H1 (cell line): ENCODE measurements at regions not wholly inside any gene's neighbourhood (a gene's known extent, or its start where the extent isn't known, plus 50 kb on each side); places are given as distances from the start of the nearest gene placed in this dataset.

ENCODE experiments used
- CTCF ChIA-PET: fragments of 300-600 bp; sonication (Branson Sonifier 250); formaldehyde crosslinking; loops from one replicate; lab custom pipeline; 2021; ENCODE audit not compliant: partially characterized antibody; lab: Charles Lee
- POLR2A ChIA-PET: fragments of 300-600 bp; sonication (Branson Sonifier 250); formaldehyde crosslinking; loops from one replicate; lab custom pipeline; 2021; ENCODE audit warnings: inconsistent platforms; ENCODE audit not compliant: partially characterized antibody; lab: Charles Lee
- DNase-seq, 2 experiments: peaks; one replicate each; pipeline versions ENCODE4 v3.0.0 to v3.0.0-alpha.2; 2010 to 2022; ENCODE audit warnings: low spot score in 2 of 2, low read depth in 1 of 2, mixed read lengths in 1 of 2
- FAIRE-seq: peaks from 2 replicates; lab custom pipeline; 2011; peaks lifted over from hg19 to GRCh38; lab: Jason Lieb, UNC
- H2AFZ ChIP-seq: 2 replicates; pipeline ENCODE4 v1.8.1; 2012; ENCODE audit warnings: low read length, inconsistent platforms
- H2AK5ac ChIP-seq: 2 replicates; pipeline ENCODE4 v1.6.1; 2013; ENCODE audit warnings: low read depth, low read length
- H2BK120ac ChIP-seq: replicated peaks from 2 replicates; pipeline ENCODE3; 2013; ENCODE audit warnings: low read depth, low read length, inconsistent platforms
- H2BK12ac ChIP-seq: 2 replicates; pipeline ENCODE4 v1.6.1; 2013; ENCODE audit warnings: low read depth, low read length
- H2BK15ac ChIP-seq: 2 replicates; pipeline ENCODE4 v1.6.1; 2013; ENCODE audit warnings: low read length
- H2BK20ac ChIP-seq: 2 replicates; pipeline ENCODE4 v1.6.1; 2013; ENCODE audit warnings: low read length
- H2BK5ac ChIP-seq: 2 replicates; pipeline ENCODE4 v1.6.1; 2013; ENCODE audit warnings: low read depth, low read length
- H3K14ac ChIP-seq: 2 replicates; pipeline ENCODE4 v1.6.1; 2013; ENCODE audit warnings: inconsistent platforms; ENCODE audit not compliant: insufficient read length
- H3K18ac ChIP-seq: 2 replicates; pipeline ENCODE4 v1.6.1; 2013; ENCODE audit warnings: low read length; ENCODE audit errors: extremely low read depth
- H3K23ac ChIP-seq: 2 replicates; pipeline ENCODE4 v1.6.1; 2013; ENCODE audit warnings: inconsistent platforms; ENCODE audit not compliant: insufficient read length
- H3K23me2 ChIP-seq: 2 replicates; pipeline ENCODE4 v1.6.1; 2013; ENCODE audit warnings: low read depth, low read length
- H3K27ac ChIP-seq: 2 replicates; pipeline ENCODE4 v1.6.1; 2011; ENCODE audit warnings: low read depth, low read length, inconsistent platforms
- H3K27me3 ChIP-seq, 4 experiments: replicated peaks in 1 of 4; 1 replicate in 1 of 4; 2 replicates in 3 of 4; pipeline versions ENCODE4 v1.6.1 to v1.8.1; 2011 to 2013; ENCODE audit warnings: low read length in 3 of 4, mild to moderate bottlenecking in 3 of 4, inconsistent platforms in 2 of 4, mixed read lengths in 2 of 4, moderate library complexity in 1 of 4; ENCODE audit not compliant: control insufficient read depth in 3 of 4, insufficient read depth in 3 of 4; ENCODE audit errors: extremely low read depth in 1 of 4
- H3K36me3 ChIP-seq, 4 experiments: 2 replicates each; pipeline versions ENCODE4 v1.6.1 to v1.8.1; 2011 to 2013; ENCODE audit warnings: mild to moderate bottlenecking in 4 of 4, low read length in 3 of 4, moderate library complexity in 2 of 4, control low read depth in 1 of 4, inconsistent platforms in 1 of 4; ENCODE audit not compliant: insufficient read depth in 4 of 4, control insufficient read depth in 2 of 4
- H3K4ac ChIP-seq: replicated peaks from 2 replicates; pipeline ENCODE3; 2013; ENCODE audit warnings: low read length, low read depth, mixed read lengths, inconsistent platforms; ENCODE audit not compliant: insufficient read length
- H3K4me1 ChIP-seq, 4 experiments: replicated peaks in 1 of 4; 1 replicate in 1 of 4; 2 replicates in 3 of 4; pipeline versions ENCODE4 v1.6.1 to v1.8.1; 2011 to 2013; ENCODE audit warnings: low read length in 3 of 4, inconsistent platforms in 2 of 4, mixed read lengths in 1 of 4; ENCODE audit not compliant: insufficient read depth in 4 of 4, control insufficient read depth in 3 of 4
- H3K4me2 ChIP-seq, 2 experiments: 2 replicates each; pipeline versions ENCODE4 v1.6.1 to v1.8.1; 2011 to 2013; ENCODE audit warnings: low read depth in 2 of 2, low read length in 2 of 2, control low read depth in 1 of 2, inconsistent platforms in 1 of 2, mild to moderate bottlenecking in 1 of 2; ENCODE audit not compliant: insufficient read depth in 1 of 2
- H3K4me3 ChIP-seq, 4 experiments: fragments of 200-600, 300-600 bp in 1 of 4; sonication (generic), shearing (Covaris generic), sonication (Bioruptor Twin) in 1 of 4; 2 replicates each; pipeline versions ENCODE4 v1.5.1 to v1.8.1; 2011 to 2016; ENCODE audit warnings: low read length in 4 of 4, low read depth in 3 of 4, control low read depth in 2 of 4, inconsistent platforms in 2 of 4, mild to moderate bottlenecking in 2 of 4, mixed read lengths in 1 of 4, moderate library complexity in 1 of 4; ENCODE audit not compliant: insufficient read depth in 2 of 4; ENCODE audit errors: extremely low read depth in 1 of 4
- H3K56ac ChIP-seq: replicated peaks from 2 replicates; pipeline ENCODE3; 2013; ENCODE audit warnings: low read depth, mild to moderate bottlenecking, mixed read lengths, low read length, inconsistent platforms; ENCODE audit not compliant: insufficient read length
- H3K79me1 ChIP-seq: 2 replicates; pipeline ENCODE4 v1.6.1; 2013; ENCODE audit warnings: low read depth, low read length, control low read depth
- H3K79me2 ChIP-seq, 2 experiments: 2 replicates each; pipeline versions ENCODE4 v1.6.1 to v1.8.1; 2012 to 2013; ENCODE audit warnings: low read length in 2 of 2, mild to moderate bottlenecking in 2 of 2, inconsistent platforms in 1 of 2; ENCODE audit not compliant: insufficient read depth in 2 of 2, control insufficient read depth in 1 of 2
- H3K9ac ChIP-seq, 4 experiments: replicated peaks in 1 of 4; 1 replicate in 1 of 4; 2 replicates in 3 of 4; pipeline versions ENCODE4 v1.6.1 to v1.8.1; 2011 to 2013; ENCODE audit warnings: low read depth in 3 of 4, low read length in 3 of 4, control low read depth in 2 of 4, mild to moderate bottlenecking in 2 of 4, moderate library complexity in 2 of 4, inconsistent platforms in 1 of 4; ENCODE audit errors: extremely low read depth in 1 of 4
- H3K9me3 ChIP-seq, 2 experiments: 2 replicates each; pipeline versions ENCODE4 v1.6.1 to v1.8.1; 2012 to 2013; ENCODE audit warnings: mild to moderate bottlenecking in 2 of 2, moderate library complexity in 2 of 2, control low read depth in 1 of 2, inconsistent platforms in 1 of 2, low read depth in 1 of 2, low read length in 1 of 2, mixed read lengths in 1 of 2; ENCODE audit not compliant: insufficient read depth in 2 of 2
- H4K20me1 ChIP-seq, 2 experiments: replicated peaks in 1 of 2; 2 replicates each; pipeline versions ENCODE3 to v1.8.1; 2011 to 2013; ENCODE audit warnings: inconsistent platforms in 2 of 2, low read length in 2 of 2, mild to moderate bottlenecking in 1 of 2; ENCODE audit not compliant: insufficient read depth in 2 of 2, control insufficient read depth in 1 of 2
- H4K5ac ChIP-seq: 2 replicates; pipeline ENCODE4 v1.6.1; 2013; ENCODE audit warnings: low read length, low read depth, mixed read lengths, inconsistent platforms; ENCODE audit not compliant: insufficient read length
- H4K8ac ChIP-seq: 2 replicates; pipeline ENCODE4 v1.8.0; 2013; ENCODE audit warnings: mild to moderate bottlenecking, moderate library complexity, low read length, inconsistent platforms; ENCODE audit not compliant: insufficient read depth; ENCODE audit errors: extremely low read depth
- H4K91ac ChIP-seq: replicated peaks from 2 replicates; pipeline ENCODE3; 2013; ENCODE audit warnings: low read length, mixed read lengths, inconsistent platforms; ENCODE audit not compliant: insufficient read length
- ASH2L ChIP-seq: fragments of 200-600, 300-600 bp; sonication (generic); IDR thresholded peaks from one replicate; pipeline ENCODE4 v1.7.1; 2017; ENCODE audit warnings: low read length
- EZH2 ChIP-seq: fragments of 200-600 bp; sonication (generic); IDR thresholded peaks from 2 replicates; pipeline ENCODE4 v1.7.1; 2012; ENCODE audit warnings: low read depth, mild to moderate bottlenecking, moderate library complexity, low read length, inconsistent platforms; ENCODE audit not compliant: severe bottlenecking
- HDAC2 ChIP-seq, 2 experiments: fragments of 300-600 bp in 1 of 2; sonication (generic) in 1 of 2; IDR thresholded peaks; 2 replicates each; pipeline ENCODE4 v1.6.1; 2011 to 2012; ENCODE audit warnings: low read depth in 2 of 2, low read length in 2 of 2, mild to moderate bottlenecking in 2 of 2, moderate library complexity in 2 of 2, borderline replicate concordance in 1 of 2, inconsistent platforms in 1 of 2
- KDM1A ChIP-seq: fragments of 200-600, 300-600 bp; sonication (generic); IDR thresholded peaks from 2 replicates; pipeline ENCODE4 v1.7.1; 2016; ENCODE audit warnings: mild to moderate bottlenecking, low read length, borderline replicate concordance
- KDM5A ChIP-seq: fragments of 200-600 bp; IDR thresholded peaks from 2 replicates; pipeline ENCODE4 v1.7.1; 2012; ENCODE audit warnings: mild to moderate bottlenecking, low read length, inconsistent platforms, mixed read lengths
- NANOG ChIP-seq: IDR thresholded peaks from 2 replicates; pipeline ENCODE4 v1.6.1; 2011; ENCODE audit warnings: low read length, low read depth, mild to moderate bottlenecking, inconsistent platforms; ENCODE audit not compliant: insufficient read depth, poor library complexity, severe bottlenecking
- SP2 ChIP-seq: IDR thresholded peaks from 2 replicates; pipeline ENCODE4 v1.6.1; 2012; ENCODE audit warnings: mild to moderate bottlenecking, low read length, inconsistent platforms
- SP4 ChIP-seq: IDR thresholded peaks from 2 replicates; pipeline ENCODE4 v1.6.1; 2012; ENCODE audit warnings: low read length, inconsistent platforms
- WGBS, 2 experiments: shearing (Covaris generic) in 1 of 2; methylation state at CpG; one replicate each; pipeline versions ENCODE4 v1.1.6 to v1.1.7; 2013 to 2015; ENCODE audit warnings: low lambda C conversion rate in 2 of 2, mixed read lengths in 2 of 2, inconsistent platforms in 1 of 2, low coverage in 1 of 2, missing lambda C conversion rate in 1 of 2; ENCODE audit not compliant: insufficient replicate concordance in 2 of 2, insufficient coverage in 1 of 2, insufficient read length in 1 of 2; ENCODE audit errors: extremely low coverage in 1 of 2, missing lambda C conversion rate in 1 of 2; 5-methylcytosine and 5-hydroxymethylcytosine counted together
- TF ChIP-seq, protein P1 (sequence below), 3 experiments: IDR thresholded peaks; 1 replicate in 2 of 3; 2 replicates in 1 of 3; pipeline versions ENCODE4 v1.5.1 to v1.6.1; 2011; ENCODE audit warnings: low read length in 3 of 3, mild to moderate bottlenecking in 3 of 3, inconsistent platforms in 2 of 3, low read depth in 1 of 3, moderate library complexity in 1 of 3; ENCODE audit not compliant: insufficient read depth in 1 of 3; ENCODE audit errors: control extremely low read depth in 1 of 3

DNA sequence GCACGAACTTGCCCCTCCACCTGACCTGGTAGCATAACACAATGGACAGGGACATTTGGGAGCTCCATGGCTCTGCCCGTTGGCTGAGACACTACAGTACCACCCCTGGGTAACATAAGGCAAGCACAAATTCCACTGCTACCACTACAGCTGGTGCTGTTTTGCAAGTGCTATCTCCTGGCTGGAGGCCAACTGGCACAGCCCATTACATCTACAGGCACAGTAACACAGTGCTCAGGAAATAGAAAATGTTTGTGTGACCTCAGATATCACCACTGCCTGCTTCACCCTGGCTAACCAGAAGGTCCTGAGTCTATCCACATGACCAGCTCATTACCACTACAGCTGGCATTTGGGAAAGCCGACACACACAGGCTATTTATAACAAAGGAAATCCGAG lies 631.1 kb upstream of the MBL2 start:
- no peak overlapping the region for H3K23ac ChIP-seq
- TF ChIP-seq SP2: no peak
- no peak for TF ChIP-seq SP4
- TF ChIP-seq ASH2L: no peak
- TF ChIP-seq NANOG: no peak
- TF ChIP-seq KDM5A: no peak
- no peak for TF ChIP-seq EZH2
- TF ChIP-seq, protein P1, sequence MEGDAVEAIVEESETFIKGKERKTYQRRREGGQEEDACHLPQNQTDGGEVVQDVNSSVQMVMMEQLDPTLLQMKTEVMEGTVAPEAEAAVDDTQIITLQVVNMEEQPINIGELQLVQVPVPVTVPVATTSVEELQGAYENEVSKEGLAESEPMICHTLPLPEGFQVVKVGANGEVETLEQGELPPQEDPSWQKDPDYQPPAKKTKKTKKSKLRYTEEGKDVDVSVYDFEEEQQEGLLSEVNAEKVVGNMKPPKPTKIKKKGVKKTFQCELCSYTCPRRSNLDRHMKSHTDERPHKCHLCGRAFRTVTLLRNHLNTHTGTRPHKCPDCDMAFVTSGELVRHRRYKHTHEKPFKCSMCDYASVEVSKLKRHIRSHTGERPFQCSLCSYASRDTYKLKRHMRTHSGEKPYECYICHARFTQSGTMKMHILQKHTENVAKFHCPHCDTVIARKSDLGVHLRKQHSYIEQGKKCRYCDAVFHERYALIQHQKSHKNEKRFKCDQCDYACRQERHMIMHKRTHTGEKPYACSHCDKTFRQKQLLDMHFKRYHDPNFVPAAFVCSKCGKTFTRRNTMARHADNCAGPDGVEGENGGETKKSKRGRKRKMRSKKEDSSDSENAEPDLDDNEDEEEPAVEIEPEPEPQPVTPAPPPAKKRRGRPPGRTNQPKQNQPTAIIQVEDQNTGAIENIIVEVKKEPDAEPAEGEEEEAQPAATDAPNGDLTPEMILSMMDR (IDR thresholded peaks at IDR 0.05; ENCODE audit: control extremely low read depth in 1 of 3, insufficient read depth in 1 of 3, low read depth in 1 of 3, low read length in 3 of 3): no peak
- no peak for TF ChIP-seq KDM1A
- TF ChIP-seq HDAC2 (IDR thresholded peaks at IDR 0.05; ENCODE audit: borderline replicate concordance in 1 of 2, low read depth in 2 of 2, low read length in 2 of 2): no peak
- H3K14ac ChIP-seq: no peak overlapping the region
- H4K20me1 ChIP-seq: no peaks in the 10 kb centered on the region
- H3K18ac ChIP-seq: peak overlapping the region; percentile 57; the same call in 1 of the 2 replicates
- CTCF ChIA-PET: interaction anchor here (1.2 to 1.4 kb wide), 4 partner anchors 9 to 520 kb away, joined by 3 to 4 read pairs (median 3); no protein-coding TSS in a partner anchor
- H3K4me3 ChIP-seq: no peak overlapping the region
- peak overlapping the region; percentile 95; the same call in 1 of the 2 replicates for H2AFZ ChIP-seq
- H3K4me2 ChIP-seq: no peak overlapping the region
- peaks cover 0 to 4% (median 1%) of the 10 kb centered on the region in 4 experiments; a peak in 3 of 7 replicates for H3K4me1 ChIP-seq
- H2AK5ac ChIP-seq: no peak overlapping the region; the same call in 1 of the 2 replicates
- H4K5ac ChIP-seq: no peak overlapping the region
- no peak for DNase-seq
- peak overlapping the region; percentile 10; the same call in 1 of the 2 replicates for H2BK5ac ChIP-seq
- no peak overlapping the region for H3K4ac ChIP-seq
- H3K9me3 ChIP-seq: peaks cover 2% of the 10 kb centered on the region in 2 experiments; a peak in 3 of 4 replicates
- no peak overlapping the region for H2BK120ac ChIP-seq
- no peak overlapping the region for H2BK15ac ChIP-seq
- no peaks in the 10 kb centered on the region; the same call in 1 of the 2 replicates for H3K23me2 ChIP-seq
- no peaks in the 10 kb centered on the region for H3K79me1 ChIP-seq
- no peak overlapping the region for H3K9ac ChIP-seq
- no peaks in the 10 kb centered on the region for H3K79me2 ChIP-seq
- 0 out of 2 replicates have a peak overlapping the region, but pooled peaks have one; percentile 71 for H2BK12ac ChIP-seq
- WGBS, 2 experiments: 62% methylated on average over 4 of the region's 4 CpGs; no CpG with 5 or more reads in 1 of the 2 experiments
- peak overlapping the region; percentile 25 for H4K91ac ChIP-seq
- no peak for FAIRE-seq
- POLR2A ChIA-PET: no interaction called here
- H4K8ac ChIP-seq: no peak overlapping the region
- H3K56ac ChIP-seq: no peak overlapping the region
- H3K27me3 ChIP-seq: no peaks in the 10 kb centered on the region
- no peaks in the 10 kb centered on the region for H3K36me3 ChIP-seq
- peak overlapping the region; percentile 67; the same call in 1 of the 2 replicates for H2BK20ac ChIP-seq
- no peak overlapping the region; the same call in 1 of the 2 replicates for H3K27ac ChIP-seq
